Ishikawa (cell line): ENCODE measurements at regions not wholly inside any gene's neighbourhood (a gene's known extent, or its start where the extent isn't known, plus 50 kb on each side); places are given as distances from the start of the nearest gene placed in this dataset.

Experiments used
- CEBPB ChIP-seq: IDR thresholded peaks from 2 replicates; pipeline ENCODE4 v1.6.1; 2012
- CREB1 ChIP-seq: IDR thresholded peaks from 2 replicates; pipeline ENCODE4 v1.6.1; 2012; ENCODE audit warnings: low read depth
- EGR1 ChIP-seq: IDR thresholded peaks from 2 replicates; pipeline ENCODE4 v1.6.1; 2012
- EP300 ChIP-seq: IDR thresholded peaks from 2 replicates; pipeline ENCODE4 v1.6.1; 2012; ENCODE audit warnings: borderline replicate concordance
- FOXM1 ChIP-seq: IDR thresholded peaks from 2 replicates; pipeline ENCODE4 v1.6.1; 2012; ENCODE audit warnings: low read depth, borderline replicate concordance
- NFIC ChIP-seq: IDR thresholded peaks from 2 replicates; pipeline ENCODE4 v1.6.1; 2012
- RAD21 ChIP-seq: IDR thresholded peaks from 2 replicates; pipeline ENCODE4 v1.6.1; 2012; ENCODE audit warnings: low read depth
- TAF1 ChIP-seq: IDR thresholded peaks from 2 replicates; pipeline ENCODE4 v1.6.1; 2012; ENCODE audit warnings: low read depth, mild to moderate bottlenecking
- TCF12 ChIP-seq: IDR thresholded peaks from 2 replicates; pipeline ENCODE4 v1.6.1; 2012; ENCODE audit warnings: low read depth
- TEAD4 ChIP-seq: IDR thresholded peaks from 2 replicates; pipeline ENCODE4 v1.6.1; 2012
- YY1 ChIP-seq: IDR thresholded peaks from 2 replicates; pipeline ENCODE4 v1.6.1; 2012; ENCODE audit warnings: low read depth
- ZBTB7A ChIP-seq: IDR thresholded peaks from 2 replicates; pipeline ENCODE4 v1.6.1; 2012; ENCODE audit warnings: low read depth
- TF ChIP-seq, protein P1 (sequence below): IDR thresholded peaks from 2 replicates; pipeline ENCODE4 v1.6.1; 2012; ENCODE audit warnings: low read depth, mild to moderate bottlenecking
- TF ChIP-seq, protein P2 (sequence below): IDR thresholded peaks from 2 replicates; pipeline ENCODE4 v1.6.1; 2012

DNA sequence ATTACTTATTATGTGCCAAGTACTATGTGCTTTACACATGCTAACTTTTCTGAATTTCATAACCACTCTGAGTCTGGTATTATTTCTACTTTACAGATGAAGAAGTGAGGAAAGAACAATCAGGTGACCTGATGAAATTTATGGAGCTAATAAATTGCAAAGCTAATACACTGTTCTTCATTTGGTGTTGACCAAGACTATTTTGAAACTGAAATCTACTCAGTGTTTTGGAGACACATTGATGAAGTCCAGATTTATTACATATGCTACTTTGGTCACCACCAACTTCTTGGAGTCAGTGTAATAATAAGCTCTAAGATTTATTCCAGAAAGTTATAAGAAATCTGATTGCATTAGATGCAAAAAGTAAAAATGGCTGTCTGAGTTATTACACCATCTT, 637.9 kb downstream of the FAT4 start:
- TF ChIP-seq CEBPB (no peak), TEAD4 (no peak), NFIC (no peak), EP300 (no peak), TAF1 (no peak), RAD21 (no peak), YY1 (no peak), TCF12 (no peak), ZBTB7A (no peak), FOXM1 (no peak), CREB1 (no peak), EGR1 (no peak)
- TF ChIP-seq, protein P1, sequence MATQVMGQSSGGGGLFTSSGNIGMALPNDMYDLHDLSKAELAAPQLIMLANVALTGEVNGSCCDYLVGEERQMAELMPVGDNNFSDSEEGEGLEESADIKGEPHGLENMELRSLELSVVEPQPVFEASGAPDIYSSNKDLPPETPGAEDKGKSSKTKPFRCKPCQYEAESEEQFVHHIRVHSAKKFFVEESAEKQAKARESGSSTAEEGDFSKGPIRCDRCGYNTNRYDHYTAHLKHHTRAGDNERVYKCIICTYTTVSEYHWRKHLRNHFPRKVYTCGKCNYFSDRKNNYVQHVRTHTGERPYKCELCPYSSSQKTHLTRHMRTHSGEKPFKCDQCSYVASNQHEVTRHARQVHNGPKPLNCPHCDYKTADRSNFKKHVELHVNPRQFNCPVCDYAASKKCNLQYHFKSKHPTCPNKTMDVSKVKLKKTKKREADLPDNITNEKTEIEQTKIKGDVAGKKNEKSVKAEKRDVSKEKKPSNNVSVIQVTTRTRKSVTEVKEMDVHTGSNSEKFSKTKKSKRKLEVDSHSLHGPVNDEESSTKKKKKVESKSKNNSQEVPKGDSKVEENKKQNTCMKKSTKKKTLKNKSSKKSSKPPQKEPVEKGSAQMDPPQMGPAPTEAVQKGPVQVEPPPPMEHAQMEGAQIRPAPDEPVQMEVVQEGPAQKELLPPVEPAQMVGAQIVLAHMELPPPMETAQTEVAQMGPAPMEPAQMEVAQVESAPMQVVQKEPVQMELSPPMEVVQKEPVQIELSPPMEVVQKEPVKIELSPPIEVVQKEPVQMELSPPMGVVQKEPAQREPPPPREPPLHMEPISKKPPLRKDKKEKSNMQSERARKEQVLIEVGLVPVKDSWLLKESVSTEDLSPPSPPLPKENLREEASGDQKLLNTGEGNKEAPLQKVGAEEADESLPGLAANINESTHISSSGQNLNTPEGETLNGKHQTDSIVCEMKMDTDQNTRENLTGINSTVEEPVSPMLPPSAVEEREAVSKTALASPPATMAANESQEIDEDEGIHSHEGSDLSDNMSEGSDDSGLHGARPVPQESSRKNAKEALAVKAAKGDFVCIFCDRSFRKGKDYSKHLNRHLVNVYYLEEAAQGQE, result no peak
- TF ChIP-seq, protein P2, sequence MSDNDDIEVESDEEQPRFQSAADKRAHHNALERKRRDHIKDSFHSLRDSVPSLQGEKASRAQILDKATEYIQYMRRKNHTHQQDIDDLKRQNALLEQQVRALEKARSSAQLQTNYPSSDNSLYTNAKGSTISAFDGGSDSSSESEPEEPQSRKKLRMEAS, result no peak
